H1 (cell line): ENCODE measurements at regions not wholly inside any gene's neighbourhood (a gene's known extent, or its start where the extent isn't known, plus 50 kb on each side); places are given as distances from the start of the nearest gene placed in this dataset.

Source experiments
- JUND ChIP-seq: IDR thresholded peaks from 2 replicates; pipeline ENCODE4 v1.6.1; 2011; ENCODE audit warnings: mild to moderate bottlenecking, improper control_type of control experiment, low read length
- KDM1A ChIP-seq: fragments of 200-600, 300-600 bp; sonication (generic); IDR thresholded peaks from 2 replicates; pipeline ENCODE4 v1.7.1; 2016; ENCODE audit warnings: mild to moderate bottlenecking, low read length, borderline replicate concordance
- MAX ChIP-seq: IDR thresholded peaks from 2 replicates; pipeline ENCODE4 v1.6.1; 2012; ENCODE audit warnings: inconsistent platforms
- RXRA ChIP-seq: IDR thresholded peaks from 2 replicates; pipeline ENCODE4 v1.6.1; 2011; ENCODE audit warnings: low read depth, mild to moderate bottlenecking, low read length, moderate library complexity; ENCODE audit not compliant: insufficient read depth

GRCh38 chr7:35353481-35353880 lies 99.6 kb upstream of the TBX20 start (continued):
- TF ChIP-seq MAX (no peak), JUND (no peak), RXRA (no peak), KDM1A (no peak)
- TF ChIP-seq, all 59 proteins: peak for 0
